WTC11 (cell line): ENCODE measurements at regions not wholly inside any gene's neighbourhood (a gene's known extent, or its start where the extent isn't known, plus 50 kb on each side); places are given as distances from the start of the nearest gene placed in this dataset.

ENCODE experiments used
- ATAC-seq: fragments of 200-7000 bp; cut with Tn5 transposase; 2 replicates; pipeline ENCODE4 v1.10.0; 2021; ENCODE audit warnings: mild to moderate bottlenecking, moderate library complexity
- CTCF ChIA-PET: fragments of 300-600 bp; sonication (Branson Sonifier 250); formaldehyde crosslinking; loops from one replicate; lab custom pipeline; 2021; ENCODE audit warnings: antibody characterized with exemption; lab: Charles Lee
- POLR2A ChIA-PET: fragments of 350-600 bp; sonication (Branson Sonifier 250); formaldehyde crosslinking; loops from one replicate; lab custom pipeline; 2021; ENCODE audit warnings: antibody characterized with exemption; lab: Charles Lee
- DNase-seq: peaks from one replicate; pipeline ENCODE4 v3.0.0; 2021; ENCODE audit warnings: low spot score
- H3K27ac Mint-ChIP-seq: 2 replicates; pipeline ENCODE4 v1.8.0; 2021; ENCODE audit warnings: mixed read lengths
- H3K27me3 Mint-ChIP-seq: 2 replicates; pipeline ENCODE4 v1.8.0; 2021; ENCODE audit warnings: low read depth, mild to moderate bottlenecking, moderate library complexity, mixed read lengths
- H3K36me3 Mint-ChIP-seq: 2 replicates; pipeline ENCODE4 v1.8.0; 2021; ENCODE audit warnings: mixed read lengths
- H3K4me1 Mint-ChIP-seq: 2 replicates; pipeline ENCODE4 v1.8.0; 2022; ENCODE audit warnings: mixed read lengths
- H3K4me3 Mint-ChIP-seq: 2 replicates; pipeline ENCODE4 v1.8.0; 2021; ENCODE audit warnings: mild to moderate bottlenecking, moderate library complexity, mixed read lengths
- H3K9me3 Mint-ChIP-seq: 2 replicates; pipeline ENCODE4 v1.8.0; 2021; ENCODE audit warnings: mixed read lengths
- ATF6 ChIP-seq: sonication (generic); formaldehyde crosslinking; IDR thresholded peaks from 2 replicates; pipeline ENCODE4 v1.8.1; 2023; ENCODE audit warnings: mild to moderate bottlenecking, missing genetic modification reagents
- ELF4 ChIP-seq: sonication (generic); formaldehyde crosslinking; IDR thresholded peaks from 2 replicates; pipeline ENCODE4 v1.8.1; 2022; ENCODE audit warnings: low read depth, mild to moderate bottlenecking, moderate library complexity, missing genetic modification reagents
- FOXK1 ChIP-seq: sonication (generic); formaldehyde crosslinking; IDR thresholded peaks from 2 replicates; pipeline ENCODE4 v1.8.0; 2022; ENCODE audit warnings: mild to moderate bottlenecking, moderate library complexity, missing genetic modification reagents
- JUN ChIP-seq: sonication (generic); formaldehyde crosslinking; IDR thresholded peaks from 2 replicates; pipeline ENCODE4 v1.8.0; 2023; ENCODE audit warnings: mild to moderate bottlenecking, missing genetic modification reagents
- KAT7 ChIP-seq: sonication (generic); formaldehyde crosslinking; IDR thresholded peaks from 2 replicates; pipeline ENCODE4 v1.8.1; 2023; ENCODE audit warnings: missing genetic modification reagents, mild to moderate bottlenecking, borderline replicate concordance
- MYBL2 ChIP-seq: sonication (generic); formaldehyde crosslinking; IDR thresholded peaks from 2 replicates; pipeline ENCODE4 v1.8.1; 2023; ENCODE audit warnings: mild to moderate bottlenecking, moderate library complexity, missing genetic modification reagents
- NFE2L1 ChIP-seq: sonication (generic); formaldehyde crosslinking; IDR thresholded peaks from 2 replicates; pipeline ENCODE4 v1.8.1; 2023; ENCODE audit warnings: missing genetic modification reagents
- NR3C1 ChIP-seq: sonication (generic); formaldehyde crosslinking; conservative IDR thresholded peaks from 2 replicates; pipeline ENCODE4 v1.8.1; 2023; ENCODE audit warnings: low read depth, mild to moderate bottlenecking, missing genetic modification reagents
- PRRX2 ChIP-seq: fragments of 250-450 bp; sonication (Bioruptor Pico); IDR thresholded peaks from 2 replicates; pipeline ENCODE4 v1.8.0; 2021; ENCODE audit warnings: mild to moderate bottlenecking
- SOX15 ChIP-seq: fragments of 250-450 bp; sonication (Bioruptor Pico); IDR thresholded peaks from 2 replicates; pipeline ENCODE4 v1.9.0; 2021; ENCODE audit warnings: mild to moderate bottlenecking
- TEAD4 ChIP-seq: sonication (generic); formaldehyde crosslinking; IDR thresholded peaks from 2 replicates; pipeline ENCODE4 v1.8.0; 2022; ENCODE audit warnings: mild to moderate bottlenecking, missing genetic modification reagents
- TP53 ChIP-seq: sonication (generic); formaldehyde crosslinking; IDR thresholded peaks from 2 replicates; pipeline ENCODE4 v1.8.1; 2023; ENCODE audit warnings: mild to moderate bottlenecking, missing genetic modification reagents
- ZNF263 ChIP-seq: sonication (generic); formaldehyde crosslinking; IDR thresholded peaks from 2 replicates; pipeline ENCODE4 v1.8.1; 2022; ENCODE audit warnings: low read depth, mild to moderate bottlenecking, moderate library complexity, missing genetic modification reagents
- ZNF317 ChIP-seq: sonication (generic); formaldehyde crosslinking; IDR thresholded peaks from 2 replicates; pipeline ENCODE4 v1.8.1; 2023; ENCODE audit warnings: low read depth, mild to moderate bottlenecking, moderate library complexity, missing genetic modification reagents, borderline replicate concordance
- ZNF396 ChIP-seq: fragments of 250-450 bp; sonication (Bioruptor Pico); IDR thresholded peaks from 2 replicates; pipeline ENCODE4 v1.8.0; 2021; ENCODE audit warnings: mild to moderate bottlenecking, moderate library complexity, borderline replicate concordance
- ZNF532 ChIP-seq: fragments of 250-450 bp; sonication (Bioruptor Pico); IDR thresholded peaks from 2 replicates; pipeline ENCODE4 v1.9.0; 2021; ENCODE audit warnings: mild to moderate bottlenecking, borderline replicate concordance
- TF ChIP-seq, protein P1 (sequence below): sonication (generic); formaldehyde crosslinking; IDR thresholded peaks from 2 replicates; pipeline ENCODE4 v1.8.0; 2022; ENCODE audit warnings: mild to moderate bottlenecking, missing genetic modification reagents
- TF ChIP-seq, protein P2 (sequence below): sonication (generic); formaldehyde crosslinking; IDR thresholded peaks from 2 replicates; pipeline ENCODE4 v1.8.1; 2022; ENCODE audit warnings: low read depth, mild to moderate bottlenecking, moderate library complexity, missing genetic modification reagents, borderline replicate concordance
- TF ChIP-seq, protein P3 (sequence below): sonication (generic); formaldehyde crosslinking; IDR thresholded peaks from 2 replicates; pipeline ENCODE4 v1.8.0; 2022; ENCODE audit warnings: mild to moderate bottlenecking, missing genetic modification reagents

GRCh38 chr7:121591926-121592325 lies 195.8 kb upstream of the FAM3C start:
- no peak for TF ChIP-seq SOX15 (CRISPR knock-in tag)
- TF ChIP-seq, protein P1, sequence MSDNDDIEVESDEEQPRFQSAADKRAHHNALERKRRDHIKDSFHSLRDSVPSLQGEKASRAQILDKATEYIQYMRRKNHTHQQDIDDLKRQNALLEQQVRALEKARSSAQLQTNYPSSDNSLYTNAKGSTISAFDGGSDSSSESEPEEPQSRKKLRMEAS (CRISPR knock-in tag) = no peak
- TF ChIP-seq KAT7 (CRISPR knock-in tag) = no peak
- TF ChIP-seq ZNF263 (CRISPR knock-in tag) = no peak
- TF ChIP-seq MYBL2 (CRISPR knock-in tag) = no peak
- TF ChIP-seq NFE2L1 (CRISPR knock-in tag) = no peak
- no peak for TF ChIP-seq TP53 (CRISPR knock-in tag)
- TF ChIP-seq ZNF317 (CRISPR knock-in tag) = no peak
- H3K27ac Mint-ChIP-seq = no peak overlapping the region
- ATAC-seq = no peak
- H3K9me3 Mint-ChIP-seq = peaks cover 34% of the 10 kb centered on the region
- peaks cover 3% of the 10 kb centered on the region; the same call in 1 of the 2 replicates for H3K4me1 Mint-ChIP-seq
- CTCF ChIA-PET = no interaction called here
- H3K4me3 Mint-ChIP-seq = no peak overlapping the region
- no peaks in the 10 kb centered on the region for H3K27me3 Mint-ChIP-seq
- DNase-seq = no peak
- H3K36me3 Mint-ChIP-seq = peaks cover 12% of the 10 kb centered on the region
- POLR2A ChIA-PET = no interaction called here

GRCh38 chr7:121587435-121587834 lies 191.3 kb upstream of the FAM3C start:
- Mint-ChIP-seq H3K9me3 (peaks cover 10% of the 10 kb centered on the region), H3K36me3 (peaks cover 5% of the 10 kb centered on the region; the same call in 1 of the 2 replicates), H3K27ac (peak overlapping the region; percentile 52; the same call in 1 of the 2 replicates), H3K27me3 (no peaks in the 10 kb centered on the region; the same call in 1 of the 2 replicates), H3K4me1 (0 out of 2 replicates have a peak, but pooled peaks cover 3% of the 10 kb centered on the region), H3K4me3 (no peak overlapping the region)
- ATAC-seq (peak; percentile 78), DNase-seq (no peak)
- ChIA-PET POLR2A (no interaction called here), CTCF (interaction anchor here (0.7 to 1.2 kb wide), 3 partner anchors 9 to 407 kb away, joined by 3 to 4 read pairs (median 3); no protein-coding TSS in a partner anchor)
- no peak for TF ChIP-seq ZNF263 (CRISPR knock-in tag)
- no peak for TF ChIP-seq ELF4
- no peak for TF ChIP-seq ATF6
- TF ChIP-seq, protein P2, sequence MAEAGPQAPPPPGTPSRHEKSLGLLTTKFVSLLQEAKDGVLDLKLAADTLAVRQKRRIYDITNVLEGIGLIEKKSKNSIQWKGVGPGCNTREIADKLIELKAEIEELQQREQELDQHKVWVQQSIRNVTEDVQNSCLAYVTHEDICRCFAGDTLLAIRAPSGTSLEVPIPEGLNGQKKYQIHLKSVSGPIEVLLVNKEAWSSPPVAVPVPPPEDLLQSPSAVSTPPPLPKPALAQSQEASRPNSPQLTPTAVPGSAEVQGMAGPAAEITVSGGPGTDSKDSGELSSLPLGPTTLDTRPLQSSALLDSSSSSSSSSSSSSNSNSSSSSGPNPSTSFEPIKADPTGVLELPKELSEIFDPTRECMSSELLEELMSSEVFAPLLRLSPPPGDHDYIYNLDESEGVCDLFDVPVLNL = no peak
- TF ChIP-seq PRRX2 (CRISPR knock-in tag) = no peak
- no peak for TF ChIP-seq JUN
- TF ChIP-seq ZNF532 = no peak
- no peak for TF ChIP-seq FOXK1
- TF ChIP-seq, protein P3, sequence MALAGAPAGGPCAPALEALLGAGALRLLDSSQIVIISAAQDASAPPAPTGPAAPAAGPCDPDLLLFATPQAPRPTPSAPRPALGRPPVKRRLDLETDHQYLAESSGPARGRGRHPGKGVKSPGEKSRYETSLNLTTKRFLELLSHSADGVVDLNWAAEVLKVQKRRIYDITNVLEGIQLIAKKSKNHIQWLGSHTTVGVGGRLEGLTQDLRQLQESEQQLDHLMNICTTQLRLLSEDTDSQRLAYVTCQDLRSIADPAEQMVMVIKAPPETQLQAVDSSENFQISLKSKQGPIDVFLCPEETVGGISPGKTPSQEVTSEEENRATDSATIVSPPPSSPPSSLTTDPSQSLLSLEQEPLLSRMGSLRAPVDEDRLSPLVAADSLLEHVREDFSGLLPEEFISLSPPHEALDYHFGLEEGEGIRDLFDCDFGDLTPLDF (CRISPR knock-in tag) = no peak
- no peak for TF ChIP-seq ZNF396
- no peak for TF ChIP-seq NR3C1 (CRISPR knock-in tag)
- no peak for TF ChIP-seq TEAD4 (CRISPR knock-in tag)
